ENCODE measurements at regions not wholly inside any gene's neighbourhood (a gene's known extent, or its start where the extent isn't known, plus 50 kb on each side); places are given as distances from the start of the nearest gene placed in this dataset.

GRCh38 chr5:74363603-74364205, 276.8 kb downstream of the ENC1 start:
- no peaks in the 10 kb centered on the region for H3K9me3 ChIP-seq
- intact Hi-C loops (cut with DNase I): no loop called here
- H3K4me1 ChIP-seq: peaks cover 5% of the 10 kb centered on the region

GRCh38 chr5:74361406-74362358, 278.8 kb downstream of the ENC1 start:
- Histone ChIP-seq H3K4me1 (peaks cover 5% of the 10 kb centered on the region), H3K27ac (no peak overlapping the region), H3K9ac (ENCODE audit: low read depth in 2 of 2, low read length in 2 of 2) (no peak overlapping the region), H3K4me3 (no peak overlapping the region), H3K9me3 (no peaks in the 10 kb centered on the region), H3K27me3 (no peaks in the 10 kb centered on the region), H3K36me3 (no peaks in the 10 kb centered on the region)
- intact Hi-C loops (cut with DNase I): no loop called here
- DNase-seq: peak; percentile 64
- no peak for TF ChIP-seq CTCF (IDR thresholded peaks at IDR 0.05)

More at GRCh38 chr5:74363603-74364205, 276.8 kb downstream of the ENC1 start:
- Histone ChIP-seq H3K27me3 (no peaks in the 10 kb centered on the region), H3K27ac (no peak overlapping the region), H3K9ac (ENCODE audit: low read depth in 2 of 2, low read length in 2 of 2) (no peak overlapping the region), H3K4me3 (no peak overlapping the region), H3K36me3 (no peaks in the 10 kb centered on the region)
- no peak for DNase-seq
- no peak for TF ChIP-seq CTCF (IDR thresholded peaks at IDR 0.05)

- intact Hi-C loops (cut with DNase I): no loop called here
- Histone ChIP-seq H3K4me3 (no peak overlapping the region), H3K4me1 (peaks cover 5% of the 10 kb centered on the region), H3K9me3 (no peaks in the 10 kb centered on the region), H3K36me3 (no peaks in the 10 kb centered on the region), H3K27me3 (no peaks in the 10 kb centered on the region), H3K27ac (no peak overlapping the region), H3K9ac (ENCODE audit: low read depth in 2 of 2, low read length in 2 of 2) (no peak overlapping the region)
- DNase-seq: no peak
- no peak for TF ChIP-seq CTCF (IDR thresholded peaks at IDR 0.05)
Measured at GRCh38 chr5:74360535-74361210, 279.9 kb downstream of the ENC1 start.

- Histone ChIP-seq H3K9ac (ENCODE audit: low read depth in 2 of 2, low read length in 2 of 2) (no peak overlapping the region), H3K4me3 (no peak overlapping the region), H3K27ac (no peak overlapping the region), H3K9me3 (no peaks in the 10 kb centered on the region), H3K4me1 (peaks cover 5% of the 10 kb centered on the region), H3K27me3 (no peaks in the 10 kb centered on the region), H3K36me3 (no peaks in the 10 kb centered on the region)
- no peak for DNase-seq
- no peak for TF ChIP-seq CTCF (IDR thresholded peaks at IDR 0.05)
- intact Hi-C loops (cut with DNase I): no loop called here
Measured at GRCh38 chr5:74357827-74358226, 282.7 kb downstream of the ENC1 start.

GRCh38 chr5:74356009-74356695, 284.4 kb downstream of the ENC1 start:
- no peak overlapping the region for H3K9ac ChIP-seq (ENCODE audit: low read depth in 2 of 2, low read length in 2 of 2)
- H3K9me3 ChIP-seq: no peaks in the 10 kb centered on the region
- intact Hi-C loops (cut with DNase I): no loop called here
- H3K36me3 ChIP-seq: no peaks in the 10 kb centered on the region
- no peak overlapping the region for H3K27ac ChIP-seq
- TF ChIP-seq CTCF (IDR thresholded peaks at IDR 0.05): no peak
- H3K4me1 ChIP-seq: peaks cover 1% of the 10 kb centered on the region
- DNase-seq: no peak
- H3K4me3 ChIP-seq: no peak overlapping the region
- no peaks in the 10 kb centered on the region for H3K27me3 ChIP-seq

Measured in colonic mucosa (tissue), 4 donors.